Midbrain (tissue), 1 donor: ENCODE measurements at regions not wholly inside any gene's neighbourhood (a gene's known extent, or its start where the extent isn't known, plus 50 kb on each side); places are given as distances from the start of the nearest gene placed in this dataset.
"Not testable (repeated sequence)": the region's sequence is repeated elsewhere in the genome, so short reads cannot be mapped to it uniquely, and the experiment has no call there.

ENCODE experiments used
- DNase-seq: peaks from one replicate; lab custom pipeline; 2025; lab: John Stamatoyannopoulos, UW

- DNase-seq = no peak
These were observed 129.3 kb upstream of the FAM241A start for GRCh38 chr4:112015960-112016359.

- no peak for DNase-seq
These were observed 121.8 kb upstream of the FAM241A start for GRCh38 chr4:112023402-112023950.

- DNase-seq = no peak
These were observed 119.2 kb upstream of the FAM241A start for GRCh38 chr4:112026058-112026457.

GRCh38 chr4:112029771-112030171 lies 115.5 kb upstream of the FAM241A start:
- DNase-seq = no peak

- peak; percentile 76 for DNase-seq
These were observed 113.4 kb upstream of the FAM241A start for GRCh38 chr4:112031712-112032328.

- DNase-seq = no peak
These were observed 108.4 kb upstream of the FAM241A start for GRCh38 chr4:112036886-112037285.

GRCh38 chr4:112038861-112039260 lies 106.4 kb upstream of the FAM241A start:
- no peak for DNase-seq

- DNase-seq = not testable (repeated sequence)
These were observed 96.1 kb upstream of the FAM241A start for GRCh38 chr4:112049119-112049518.

GRCh38 chr4:112053825-112054350 lies 91.4 kb upstream of the FAM241A start:
- DNase-seq = no peak

- no peak for DNase-seq
These were observed 90.2 kb upstream of the FAM241A start for GRCh38 chr4:112055100-112055499.

GRCh38 chr4:112057470-112057869 lies 87.8 kb upstream of the FAM241A start:
- no peak for DNase-seq

GRCh38 chr4:112058433-112058832 lies 86.8 kb upstream of the FAM241A start:
- no peak for DNase-seq

- DNase-seq = peak; percentile 4
These were observed 85.0 kb upstream of the FAM241A start for GRCh38 chr4:112060212-112060611.

GRCh38 chr4:112061207-112061817 lies 83.9 kb upstream of the FAM241A start:
- DNase-seq = no peak

GRCh38 chr4:112063260-112063659 lies 82.0 kb upstream of the FAM241A start:
- DNase-seq = no peak

GRCh38 chr4:112069110-112069509 lies 76.1 kb upstream of the FAM241A start:
- DNase-seq = no peak

GRCh38 chr4:112073181-112073580 lies 72.1 kb upstream of the FAM241A start:
- no peak for DNase-seq

GRCh38 chr4:112075129-112075753 lies 70.0 kb upstream of the FAM241A start:
- peak; percentile 28 for DNase-seq

GRCh38 chr4:112075906-112076305 lies 69.3 kb upstream of the FAM241A start:
- DNase-seq = no peak

GRCh38 chr4:112076919-112077608 lies 68.2 kb upstream of the FAM241A start:
- no peak for DNase-seq

GRCh38 chr4:112077743-112078142 lies 67.5 kb upstream of the FAM241A start:
- DNase-seq = no peak

GRCh38 chr4:112082954-112083586 lies 62.2 kb upstream of the FAM241A start:
- no peak for DNase-seq
